IPS-15b (cell line): ENCODE measurements at regions not wholly inside any gene's neighbourhood (a gene's known extent, or its start where the extent isn't known, plus 50 kb on each side); places are given as distances from the start of the nearest gene placed in this dataset.
"Not testable (repeated sequence)": the region's sequence is repeated elsewhere in the genome, so short reads cannot be mapped to it uniquely, and the experiment has no call there.

ENCODE experiments used
- H3K27me3 ChIP-seq: one replicate; pipeline ENCODE4 v1.6.1; 2013; ENCODE audit warnings: low read length; ENCODE audit not compliant: control insufficient read depth, insufficient read depth
- H3K36me3 ChIP-seq: one replicate; pipeline ENCODE4 v1.6.1; 2013; ENCODE audit warnings: low read length; ENCODE audit not compliant: control insufficient read depth, insufficient read depth
- H3K4me1 ChIP-seq: one replicate; pipeline ENCODE4 v1.6.1; 2013; ENCODE audit warnings: mild to moderate bottlenecking, low read length; ENCODE audit not compliant: control insufficient read depth, insufficient read depth
- H3K4me3 ChIP-seq: one replicate; pipeline ENCODE4 v1.5.1; 2013; ENCODE audit warnings: low read depth, low read length
- H3K9ac ChIP-seq: one replicate; pipeline ENCODE4 v1.6.1; 2013; ENCODE audit warnings: low read depth, mild to moderate bottlenecking, low read length
- H3K9me3 ChIP-seq: one replicate; pipeline ENCODE4 v1.6.1; 2013; ENCODE audit warnings: mild to moderate bottlenecking, low read length; ENCODE audit not compliant: control insufficient read depth, insufficient read depth

DNA sequence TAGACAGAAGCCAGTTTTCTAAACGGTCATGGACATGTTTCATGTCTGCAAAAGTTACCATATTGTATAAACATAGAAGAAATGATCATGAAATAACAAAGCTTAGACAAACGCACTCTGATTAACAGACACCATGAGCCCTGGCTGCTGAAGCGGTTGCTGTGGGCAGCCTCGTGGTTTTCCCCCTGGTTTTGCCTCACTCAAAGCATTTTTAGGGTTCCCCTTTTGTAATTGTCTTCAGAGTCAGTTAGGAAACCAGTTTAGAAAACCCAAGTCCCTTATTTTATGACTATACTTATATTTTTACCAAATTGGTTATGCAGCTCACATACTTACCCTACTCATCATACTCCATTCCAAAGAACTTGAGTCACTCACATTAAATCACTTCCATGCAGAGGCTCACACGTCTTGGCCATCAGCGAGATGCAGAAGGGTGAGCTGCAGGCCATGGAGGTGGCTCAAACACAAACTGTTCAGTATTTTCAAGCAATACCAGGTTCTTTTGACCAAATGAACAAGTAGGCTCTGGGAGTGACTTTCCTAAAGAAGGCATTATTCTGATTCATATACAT is 105.6 kb upstream of the SALL3 start:
- Histone ChIP-seq H3K27me3 (no peaks in the 10 kb centered on the region), H3K4me3 (no peak overlapping the region), H3K36me3 (no peaks in the 10 kb centered on the region), H3K9ac (no peak overlapping the region), H3K9me3 (no peaks in the 10 kb centered on the region), H3K4me1 (no peaks in the 10 kb centered on the region)

DNA sequence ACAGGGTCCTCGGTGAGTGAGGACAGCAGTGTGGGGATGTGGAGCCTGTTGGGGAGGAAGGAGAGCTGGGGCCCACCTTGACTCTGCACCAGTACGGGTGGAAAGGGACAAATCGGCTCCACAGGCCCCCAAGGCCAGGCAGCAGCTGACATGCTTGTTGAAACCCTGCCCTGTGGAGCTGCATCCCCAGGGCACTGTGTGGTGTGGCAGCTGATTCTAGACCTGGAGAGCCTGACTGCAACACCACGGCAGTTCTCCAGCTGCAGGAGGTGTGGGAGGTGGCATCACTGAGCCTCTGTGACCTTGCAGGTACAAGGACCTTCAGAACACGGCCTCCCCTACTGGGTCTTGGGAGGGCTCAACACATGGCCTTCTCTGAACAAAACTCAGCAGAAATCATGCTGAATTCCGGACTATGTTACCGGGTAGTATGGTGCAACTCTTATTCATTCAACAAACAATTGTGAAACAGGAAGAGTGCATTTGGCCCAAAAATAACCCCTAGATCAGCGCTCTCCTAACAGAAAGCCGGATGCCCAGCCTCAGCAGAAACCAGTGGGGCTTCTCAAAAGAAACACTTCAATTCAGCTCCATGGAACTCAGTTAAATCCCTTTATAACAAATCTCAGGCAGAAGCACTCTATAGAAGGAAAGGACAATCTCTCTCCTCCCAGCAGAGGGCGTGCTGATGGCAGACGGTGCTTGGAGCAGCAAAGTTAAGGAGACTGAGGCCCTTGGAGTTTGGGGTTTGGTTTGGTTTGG is 104.4 kb upstream of the SALL3 start:
- H3K27me3 ChIP-seq, result no peaks in the 10 kb centered on the region
- H3K9me3 ChIP-seq, result no peaks in the 10 kb centered on the region
- H3K4me1 ChIP-seq, result no peaks in the 10 kb centered on the region
- no peaks in the 10 kb centered on the region for H3K36me3 ChIP-seq
- no peak overlapping the region for H3K4me3 ChIP-seq
- H3K9ac ChIP-seq, result no peak overlapping the region

DNA sequence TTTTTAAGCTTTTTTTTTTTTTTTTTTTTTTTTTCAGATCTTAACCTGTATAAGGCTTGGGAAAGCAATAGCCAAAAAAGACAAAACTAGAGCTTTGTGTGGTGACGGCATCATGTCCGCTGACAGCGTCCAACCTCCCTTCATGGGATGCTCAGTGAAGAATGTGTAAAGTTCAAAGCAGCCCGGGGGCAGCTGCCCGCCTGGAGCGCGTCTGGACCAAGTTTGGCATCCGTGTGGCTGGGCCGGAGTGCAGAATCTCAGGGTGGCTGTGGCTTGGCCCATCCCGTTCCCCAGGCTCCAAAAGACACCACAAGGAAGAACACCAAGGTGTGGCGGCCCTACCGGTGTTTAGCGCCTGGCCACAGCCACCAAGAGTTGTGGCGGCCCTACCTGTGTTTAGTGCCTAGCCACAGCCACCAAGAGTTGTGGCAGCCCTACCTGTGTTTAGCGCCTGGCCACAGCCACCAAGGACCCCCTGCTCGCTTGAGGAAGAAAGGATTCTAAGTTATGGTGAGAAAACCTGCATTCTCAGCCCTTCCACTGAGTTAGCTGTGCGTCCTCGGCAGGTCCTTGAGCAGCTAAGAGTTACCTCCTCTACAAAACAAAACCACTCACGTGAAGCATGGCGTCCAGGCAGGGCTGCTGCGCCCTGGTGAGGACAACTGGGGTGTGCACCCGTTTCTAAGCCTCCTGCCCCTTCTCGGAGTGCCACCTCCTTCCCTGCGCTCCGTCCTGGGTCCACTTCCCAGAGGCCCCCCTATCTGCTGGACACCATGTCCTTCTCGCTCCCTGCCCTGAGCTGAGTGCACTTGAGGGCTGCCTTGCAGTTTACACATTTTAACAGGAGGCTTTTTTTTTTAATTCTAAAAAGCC is 103.6 kb upstream of the SALL3 start:
- no peaks in the 10 kb centered on the region for H3K4me1 ChIP-seq
- H3K9ac ChIP-seq, result no peak overlapping the region
- no peaks in the 10 kb centered on the region for H3K9me3 ChIP-seq
- no peaks in the 10 kb centered on the region for H3K27me3 ChIP-seq
- no peak overlapping the region for H3K4me3 ChIP-seq
- H3K36me3 ChIP-seq, result no peaks in the 10 kb centered on the region

DNA sequence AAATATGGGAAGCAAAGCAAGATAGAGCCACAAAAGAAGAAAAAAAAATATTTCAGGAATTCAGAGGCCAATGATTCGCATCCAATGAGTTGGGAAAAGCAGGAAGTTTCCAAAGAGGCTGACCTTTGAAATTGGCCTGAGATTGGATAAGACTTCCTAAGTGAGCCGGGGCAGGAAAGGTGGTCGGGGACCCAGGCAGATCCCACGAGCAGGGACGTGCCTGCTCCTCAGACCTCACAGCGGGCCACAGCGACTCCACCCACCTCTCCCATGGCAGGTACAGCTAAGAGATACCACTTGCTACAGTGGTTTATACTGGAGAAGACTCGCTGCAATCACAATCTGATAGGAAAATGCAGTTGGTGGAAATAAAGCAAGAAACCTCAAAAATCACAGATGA is 102.8 kb upstream of the SALL3 start:
- Histone ChIP-seq H3K36me3 (no peaks in the 10 kb centered on the region), H3K4me3 (no peak overlapping the region), H3K4me1 (no peaks in the 10 kb centered on the region), H3K9ac (no peak overlapping the region), H3K27me3 (no peaks in the 10 kb centered on the region), H3K9me3 (no peaks in the 10 kb centered on the region)

DNA sequence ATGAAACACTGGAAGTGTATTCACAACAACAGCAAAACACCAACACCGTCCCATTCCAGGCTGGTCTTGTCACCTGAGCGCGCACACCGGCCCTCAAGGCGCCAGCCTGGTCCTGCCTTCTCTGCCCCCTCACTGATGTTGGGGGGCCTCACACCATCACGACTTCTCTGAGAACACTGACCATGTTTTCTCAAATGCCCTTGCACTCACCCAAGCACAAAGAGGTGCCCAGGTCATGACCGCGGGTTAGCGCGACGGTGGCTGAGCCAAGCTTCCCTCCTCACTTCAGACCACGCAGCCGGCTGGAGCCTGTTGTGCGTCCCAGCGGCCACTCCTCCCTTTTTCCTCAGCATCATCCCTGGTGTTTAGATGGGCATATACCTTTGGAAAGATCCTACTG is 101.3 kb upstream of the SALL3 start:
- Histone ChIP-seq H3K9me3 (no peaks in the 10 kb centered on the region), H3K9ac (no peak overlapping the region), H3K27me3 (no peaks in the 10 kb centered on the region), H3K36me3 (no peaks in the 10 kb centered on the region), H3K4me3 (no peak overlapping the region), H3K4me1 (no peaks in the 10 kb centered on the region)

DNA sequence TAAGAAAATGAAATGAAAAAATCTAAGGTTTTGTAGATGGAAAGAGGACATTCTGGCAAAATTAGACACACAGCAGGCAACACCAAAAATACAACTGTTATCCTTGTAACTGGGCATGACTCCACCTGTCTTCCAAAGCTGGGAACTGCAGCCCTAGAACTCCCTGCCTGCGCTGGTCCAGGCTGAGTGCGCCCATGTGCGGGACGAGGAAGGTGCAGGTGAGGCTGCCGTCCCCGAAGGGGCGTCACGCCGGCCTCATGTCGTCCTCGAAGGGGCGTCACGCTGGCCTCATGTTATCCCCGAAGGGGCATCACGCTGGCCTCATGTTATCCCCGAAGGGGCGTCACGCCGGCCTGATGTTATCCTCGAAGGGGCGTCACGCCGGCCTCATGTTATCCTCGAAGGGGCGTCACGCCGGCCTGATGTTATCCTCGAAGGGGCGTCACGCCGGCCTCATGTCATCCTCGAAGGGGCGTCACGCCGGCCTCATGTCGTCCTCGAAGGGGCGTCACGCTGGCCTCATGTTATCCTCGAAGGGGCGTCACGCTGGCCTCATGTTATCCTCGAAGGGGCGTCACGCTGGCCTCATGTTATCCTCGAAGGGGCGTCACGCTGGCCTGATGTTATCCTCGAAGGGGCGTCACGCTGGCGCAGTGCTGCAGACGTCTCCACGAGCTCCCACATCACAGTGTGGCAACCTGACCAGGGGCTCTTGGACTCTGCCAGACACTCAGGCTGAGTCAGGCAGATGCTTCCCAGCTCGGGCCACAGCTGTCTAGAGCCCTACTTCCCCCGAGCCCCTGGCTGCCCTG is 100.3 kb upstream of the SALL3 start:
- not testable (repeated sequence) for H3K4me3 ChIP-seq, H3K36me3 ChIP-seq, H3K27me3 ChIP-seq, H3K9me3 ChIP-seq, H3K4me1 ChIP-seq, H3K9ac ChIP-seq

DNA sequence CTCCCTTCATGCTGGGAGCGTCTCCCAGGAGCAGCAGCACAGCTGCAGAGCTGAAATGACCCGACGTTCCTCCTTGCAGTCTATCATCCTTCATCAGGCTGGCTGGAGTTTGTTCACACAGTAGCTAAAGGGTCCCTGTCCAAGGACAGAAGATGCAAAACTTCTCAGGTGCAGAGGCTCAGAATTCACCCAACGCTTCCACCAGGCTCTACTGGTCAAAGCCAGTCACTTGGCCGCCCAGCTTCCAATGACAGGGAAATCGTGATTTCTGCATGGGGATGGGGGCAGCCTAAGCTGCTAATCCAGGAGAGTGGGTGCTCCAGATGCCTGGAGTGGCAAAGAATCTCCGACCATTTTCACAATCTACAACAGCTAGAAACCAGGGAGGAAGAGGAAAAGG is 97.0 kb upstream of the SALL3 start:
- H3K36me3 ChIP-seq, result no peaks in the 10 kb centered on the region
- no peaks in the 10 kb centered on the region for H3K4me1 ChIP-seq
- H3K4me3 ChIP-seq, result no peak overlapping the region
- no peaks in the 10 kb centered on the region for H3K9me3 ChIP-seq
- H3K9ac ChIP-seq, result no peak overlapping the region
- no peaks in the 10 kb centered on the region for H3K27me3 ChIP-seq

DNA sequence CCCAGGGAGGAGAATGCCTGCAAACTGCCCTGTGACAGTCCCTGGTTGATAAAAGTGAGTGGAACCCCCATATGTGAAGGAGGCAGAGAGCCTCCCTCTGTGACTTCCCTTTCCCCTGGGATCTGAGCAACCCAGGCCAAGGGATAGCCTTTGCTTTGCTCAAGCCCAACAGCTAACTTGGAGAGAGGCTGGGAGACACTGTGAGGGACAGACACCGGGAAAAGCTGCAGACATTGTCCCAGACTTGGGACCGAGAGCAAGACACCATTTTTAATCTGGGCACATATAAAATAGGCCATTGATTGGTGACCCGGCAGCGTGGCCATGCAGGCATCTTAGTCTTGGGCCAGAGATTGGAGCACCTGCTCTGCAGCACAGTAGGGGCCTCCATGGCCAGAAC is 96.1 kb upstream of the SALL3 start:
- no peaks in the 10 kb centered on the region for H3K9me3 ChIP-seq
- no peaks in the 10 kb centered on the region for H3K27me3 ChIP-seq
- no peak overlapping the region for H3K4me3 ChIP-seq
- no peak overlapping the region for H3K9ac ChIP-seq
- H3K36me3 ChIP-seq, result no peaks in the 10 kb centered on the region
- no peaks in the 10 kb centered on the region for H3K4me1 ChIP-seq

DNA sequence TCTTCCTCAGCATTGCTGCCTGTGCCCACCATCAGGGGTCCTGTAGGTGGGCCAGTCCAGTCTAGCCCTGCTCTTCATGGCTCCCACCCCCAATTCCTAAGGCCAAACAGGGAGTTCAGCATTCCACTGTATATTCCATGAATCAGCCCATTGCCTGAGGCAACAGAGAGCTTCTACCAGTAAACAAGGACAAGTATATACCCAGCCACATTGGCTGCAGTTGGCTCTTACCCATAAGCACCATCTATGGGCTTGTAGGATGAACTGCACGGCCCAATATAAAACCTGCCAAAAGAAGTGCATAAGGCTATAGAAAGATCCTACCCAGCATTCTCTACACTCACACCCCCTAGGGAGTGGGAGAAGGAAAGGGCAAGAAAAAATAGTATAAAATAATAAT is 95.1 kb upstream of the SALL3 start:
- no peaks in the 10 kb centered on the region for H3K27me3 ChIP-seq
- H3K4me3 ChIP-seq, result no peak overlapping the region
- H3K9ac ChIP-seq, result no peak overlapping the region
- no peaks in the 10 kb centered on the region for H3K4me1 ChIP-seq
- no peaks in the 10 kb centered on the region for H3K9me3 ChIP-seq
- no peaks in the 10 kb centered on the region for H3K36me3 ChIP-seq

DNA sequence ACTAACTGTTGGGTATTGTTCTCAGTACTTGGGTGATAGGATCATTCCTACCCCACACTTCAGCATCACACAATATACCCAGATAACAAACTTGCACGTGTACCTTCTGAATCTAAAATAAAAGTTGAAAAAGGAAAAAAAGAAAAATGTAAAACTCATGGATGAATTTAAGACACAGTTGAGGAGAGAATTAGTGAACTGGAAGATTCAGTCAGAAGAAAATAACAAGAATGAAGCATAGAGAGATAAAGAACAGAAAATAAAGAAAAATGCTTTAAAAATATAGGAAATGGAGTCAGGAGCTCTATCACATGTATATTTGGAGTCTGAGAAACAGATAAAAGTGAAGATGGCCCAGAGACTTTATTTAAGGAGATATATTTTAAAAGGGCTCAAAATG is 90.4 kb upstream of the SALL3 start:
- no peaks in the 10 kb centered on the region for H3K9me3 ChIP-seq
- H3K27me3 ChIP-seq, result no peaks in the 10 kb centered on the region
- no peak overlapping the region for H3K4me3 ChIP-seq
- H3K36me3 ChIP-seq, result no peaks in the 10 kb centered on the region
- H3K9ac ChIP-seq, result no peak overlapping the region
- H3K4me1 ChIP-seq, result no peaks in the 10 kb centered on the region

DNA sequence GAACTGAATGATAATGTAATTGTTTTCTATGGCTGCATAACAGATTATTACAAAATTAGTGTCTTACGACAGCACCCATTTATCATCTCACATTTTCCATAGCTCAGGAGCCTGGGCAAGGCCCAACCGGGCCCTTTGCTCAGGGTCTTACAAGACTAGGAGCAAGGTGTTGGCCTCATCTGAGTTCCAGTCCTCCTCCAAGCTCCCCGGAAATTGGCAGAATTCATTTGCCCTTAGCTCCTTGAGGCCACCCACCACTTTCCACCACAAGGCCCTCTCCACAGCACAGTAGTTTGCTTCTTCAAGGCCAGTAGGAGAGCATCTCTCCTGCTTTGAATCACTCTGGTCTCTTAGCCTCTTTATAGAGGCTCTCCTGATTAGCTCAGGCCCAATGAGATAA is 89.2 kb upstream of the SALL3 start:
- no peaks in the 10 kb centered on the region for H3K9me3 ChIP-seq
- no peaks in the 10 kb centered on the region for H3K36me3 ChIP-seq
- H3K4me1 ChIP-seq, result no peaks in the 10 kb centered on the region
- no peak overlapping the region for H3K4me3 ChIP-seq
- H3K9ac ChIP-seq, result no peak overlapping the region
- H3K27me3 ChIP-seq, result no peaks in the 10 kb centered on the region
